ENCODE measurements at regions not wholly inside any gene's neighbourhood (a gene's known extent, or its start where the extent isn't known, plus 50 kb on each side); places are given as distances from the start of the nearest gene placed in this dataset.

- no peak for TF ChIP-seq FOXP2 (optimal IDR thresholded peaks at IDR 0.05; ENCODE audit: control extremely low read depth, extremely low read length, insufficient read depth)
- TF ChIP-seq EZH2 (IDR thresholded peaks at IDR 0.05) = no peak
These were observed 1151.1 kb downstream of the TYW1 start for GRCh38 chr7:68147614-68148238.
